SKM-1 (cell line): ENCODE measurements at regions not wholly inside any gene's neighbourhood (a gene's known extent, or its start where the extent isn't known, plus 50 kb on each side); places are given as distances from the start of the nearest gene placed in this dataset.

Experiments used
- DNase-seq: peaks from one replicate; lab custom pipeline; 2025; ENCODE audit not compliant: unreplicated experiment; lab: John Stamatoyannopoulos, UW

DNA sequence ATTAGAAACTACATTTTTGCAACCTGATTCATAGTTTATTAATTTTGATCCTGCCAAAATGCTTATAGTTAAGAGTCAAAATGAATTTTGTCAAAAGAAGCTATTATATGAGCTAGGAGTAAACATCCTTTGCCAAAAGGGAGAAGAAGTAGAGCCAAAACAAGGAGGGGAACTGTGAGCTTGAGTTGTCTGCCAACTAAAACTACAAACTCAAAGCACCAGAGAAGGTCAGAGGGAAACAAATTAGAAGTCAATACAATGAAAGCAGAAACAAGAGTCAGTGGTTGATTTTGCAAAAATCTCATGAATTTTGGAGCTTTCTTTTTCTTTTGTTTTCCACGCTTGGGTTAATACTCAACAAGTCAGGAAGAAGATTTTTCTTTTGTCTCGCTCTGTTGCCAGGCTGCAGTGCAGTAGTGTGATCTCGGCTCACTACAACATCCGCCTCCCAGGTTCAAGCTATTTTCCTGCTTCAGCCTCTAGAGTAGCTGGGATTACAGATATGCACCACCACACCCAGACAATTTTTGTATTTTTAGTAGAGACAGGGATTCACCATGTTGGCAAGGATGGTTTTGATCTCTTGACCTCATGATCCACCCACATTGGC is 508.5 kb downstream of the RIT2 start:
- no peak for DNase-seq

DNA sequence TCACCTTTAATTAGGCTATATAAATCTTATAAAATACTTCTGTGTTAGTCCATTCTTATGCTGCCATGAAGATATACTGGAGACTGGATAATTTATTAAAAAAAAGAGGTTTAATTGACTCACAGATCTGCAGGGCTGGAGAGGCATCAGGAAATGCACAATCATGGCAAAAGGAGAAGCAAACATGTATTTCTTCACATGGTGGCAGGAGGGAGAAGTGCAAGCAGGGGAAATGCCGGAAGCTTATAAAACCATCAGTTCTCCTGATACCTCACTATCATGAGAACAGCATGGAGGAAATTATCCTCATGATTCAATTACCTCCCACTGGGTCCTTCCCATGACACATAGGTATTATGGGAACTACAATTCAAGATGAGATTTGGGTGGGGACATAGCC is 504.4 kb downstream of the RIT2 start:
- DNase-seq = no peak

DNA sequence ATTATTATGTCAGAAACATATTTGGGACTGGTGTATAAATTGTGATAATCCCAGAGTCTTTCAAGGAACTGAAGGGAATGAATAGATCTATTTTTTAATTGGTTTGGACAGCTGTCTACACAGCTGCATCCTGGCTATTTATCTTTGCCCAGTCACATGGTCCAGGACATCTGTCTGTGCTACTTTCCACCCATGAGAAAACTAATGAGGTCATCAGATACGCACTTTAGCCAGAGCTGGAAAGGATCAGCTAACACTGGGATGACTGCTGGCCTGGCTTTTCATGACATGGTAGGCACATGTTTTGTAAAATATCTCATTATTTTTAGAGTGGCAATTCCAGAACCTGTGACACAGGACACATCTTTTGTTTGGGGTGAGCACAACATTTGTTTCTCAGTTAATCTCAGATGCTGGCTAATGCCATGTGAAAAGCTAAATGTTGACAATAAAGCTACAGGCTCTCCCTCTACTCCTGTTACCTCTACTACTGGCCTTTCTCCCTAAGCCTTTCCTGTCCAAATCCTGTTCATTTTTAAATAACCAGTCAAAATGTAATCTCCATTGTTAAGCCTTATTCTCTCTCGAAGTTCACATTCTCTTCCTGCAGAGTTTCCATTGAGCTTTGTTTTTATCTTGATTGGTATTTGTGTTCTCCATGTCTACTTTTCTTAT is 500.7 kb downstream of the RIT2 start:
- no peak for DNase-seq

DNA sequence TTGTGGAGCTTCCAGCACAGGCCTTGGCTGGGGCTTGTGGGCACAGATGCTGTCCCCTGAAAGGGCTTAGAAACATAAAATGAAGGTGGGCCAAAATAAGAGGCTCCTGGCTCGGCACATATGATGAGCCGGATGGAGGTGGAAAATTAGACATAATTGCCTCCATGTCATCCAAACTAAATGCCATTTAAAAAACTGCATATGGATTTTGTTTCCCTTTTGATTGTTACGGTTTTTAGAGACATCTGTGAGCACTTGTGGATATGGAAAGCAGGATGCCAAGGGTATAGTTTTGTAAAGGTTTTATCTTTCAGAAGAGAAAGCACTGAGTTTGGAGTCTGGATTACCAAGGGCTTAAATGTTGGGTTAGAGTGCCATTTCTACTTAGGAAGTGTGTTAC is 498.3 kb downstream of the RIT2 start:
- DNase-seq = no peak

DNA sequence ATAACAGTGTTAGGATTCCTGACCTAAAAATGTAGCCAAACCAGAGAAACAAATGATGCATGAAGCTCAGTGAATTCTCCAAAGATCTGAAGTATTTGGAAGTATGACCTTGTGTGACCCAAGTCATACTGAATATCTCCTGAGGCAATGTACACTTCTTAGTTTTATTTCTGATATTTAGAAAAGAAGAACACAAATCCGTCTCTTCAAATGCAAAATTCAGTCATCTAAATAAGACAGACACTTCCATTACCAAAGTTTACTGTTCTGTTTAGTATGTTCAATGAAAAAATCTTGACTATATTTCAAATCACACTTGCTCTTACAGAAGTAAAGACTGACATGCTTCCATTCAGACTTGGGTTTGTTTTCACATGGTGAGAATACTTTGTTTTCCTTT is 495.7 kb downstream of the RIT2 start:
- no peak for DNase-seq

DNA sequence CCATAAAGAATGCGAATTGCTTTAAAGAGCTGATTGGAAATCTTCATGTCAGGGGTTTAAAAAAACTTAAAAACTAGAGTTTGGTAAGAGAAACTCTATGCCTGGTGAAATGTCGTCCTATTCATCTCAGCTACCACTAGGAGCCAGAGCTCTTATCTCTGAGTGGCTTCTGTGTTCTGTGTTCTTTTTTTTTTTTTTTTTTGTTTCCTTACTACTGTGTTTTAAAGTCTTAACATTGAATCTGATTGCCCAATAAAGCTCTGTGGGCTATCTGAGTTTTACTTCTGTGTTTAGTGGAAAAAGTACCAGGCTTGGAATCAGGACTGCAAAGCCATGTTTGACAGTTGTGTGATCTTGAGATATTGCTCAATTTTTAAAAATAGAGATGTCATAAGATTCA is 494.8 kb downstream of the RIT2 start:
- DNase-seq = no peak

DNA sequence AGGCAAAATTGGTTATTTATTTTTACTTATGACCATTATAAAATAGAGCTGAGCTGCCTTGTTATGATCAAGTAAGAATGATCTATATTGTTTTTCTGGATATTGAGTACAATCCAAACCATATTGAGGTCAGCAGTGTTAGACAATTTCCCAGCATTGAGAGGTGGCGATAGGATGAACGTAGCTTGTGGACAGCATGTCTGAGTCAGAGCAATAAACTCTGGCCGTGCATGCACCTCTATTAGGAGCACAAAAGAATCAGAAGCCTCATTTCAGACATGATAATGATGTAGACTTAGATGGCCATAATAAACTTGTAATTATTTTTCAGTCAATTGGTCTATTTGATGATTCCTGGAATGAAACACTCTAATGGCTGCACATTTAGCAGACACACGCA is 491.6 kb downstream of the RIT2 start:
- DNase-seq = no peak

DNA sequence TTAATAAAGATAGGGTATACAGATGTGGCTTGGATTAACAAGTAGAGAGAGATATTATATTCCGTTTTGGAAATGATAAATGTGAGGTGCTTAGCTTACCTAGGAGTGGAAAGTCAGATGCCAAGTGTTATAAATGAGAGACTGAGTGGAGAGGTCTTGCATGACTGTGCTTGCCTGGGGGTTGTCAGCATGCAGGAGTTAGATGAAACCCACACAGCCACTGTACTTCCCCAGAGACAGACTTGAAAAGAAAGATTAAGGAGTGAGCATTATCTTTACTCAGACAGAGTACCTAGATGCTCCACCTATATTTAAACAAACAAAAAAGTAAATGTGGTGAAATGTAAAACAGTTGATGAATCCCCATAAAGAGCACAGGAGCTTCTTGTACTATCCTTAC is 482.7 kb downstream of the RIT2 start:
- no peak for DNase-seq

DNA sequence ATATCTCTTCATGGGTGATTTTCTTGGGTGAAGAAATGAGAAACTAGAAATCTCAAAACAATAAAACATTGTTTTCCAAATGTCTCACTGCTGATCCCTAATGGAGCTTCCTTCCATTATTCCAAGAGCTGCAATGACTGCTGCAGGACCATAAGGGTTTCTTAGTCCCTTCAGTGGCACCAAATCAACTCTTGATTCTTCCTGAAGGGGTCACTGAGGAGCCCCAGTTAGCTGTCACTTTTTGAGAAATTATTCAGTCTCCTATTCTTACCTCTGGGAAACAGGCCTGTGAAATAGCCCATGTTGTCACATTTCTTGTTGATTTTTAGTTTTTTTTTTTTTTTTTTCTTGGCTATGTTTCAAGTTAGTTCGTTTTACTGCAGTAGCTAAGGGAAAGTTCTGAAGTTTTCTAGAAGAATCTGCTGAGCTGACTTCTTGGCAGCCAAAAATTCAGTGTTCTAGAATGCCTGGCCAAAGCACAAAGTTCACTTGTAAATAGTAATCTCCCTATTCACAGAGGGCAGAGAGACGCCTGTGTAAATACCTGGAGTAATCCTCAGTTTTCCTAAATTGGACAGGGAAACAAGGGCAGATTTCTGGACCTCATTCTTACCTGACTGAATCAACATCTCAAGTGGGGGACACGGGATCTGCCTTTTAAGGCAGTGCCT is 480.0 kb downstream of the RIT2 start:
- no peak for DNase-seq

DNA sequence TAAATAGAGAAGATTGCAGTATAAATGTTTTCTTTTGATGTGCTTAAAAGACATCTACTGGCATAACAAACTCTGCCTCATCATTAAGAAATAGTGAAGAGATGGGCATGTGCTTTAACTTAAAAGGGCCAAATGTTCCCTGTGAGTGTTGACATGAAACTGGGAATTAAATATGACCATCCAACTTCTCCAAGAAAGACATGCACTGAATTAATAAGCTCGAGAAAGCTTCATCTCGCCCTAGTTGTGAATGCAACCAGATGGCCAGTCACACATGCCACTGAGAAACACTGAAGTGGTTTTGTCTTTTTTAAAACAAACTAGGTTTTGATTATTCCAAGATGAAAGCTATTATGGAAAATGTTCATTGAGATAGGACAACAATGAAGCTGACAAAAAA is 479.2 kb downstream of the RIT2 start:
- no peak for DNase-seq

DNA sequence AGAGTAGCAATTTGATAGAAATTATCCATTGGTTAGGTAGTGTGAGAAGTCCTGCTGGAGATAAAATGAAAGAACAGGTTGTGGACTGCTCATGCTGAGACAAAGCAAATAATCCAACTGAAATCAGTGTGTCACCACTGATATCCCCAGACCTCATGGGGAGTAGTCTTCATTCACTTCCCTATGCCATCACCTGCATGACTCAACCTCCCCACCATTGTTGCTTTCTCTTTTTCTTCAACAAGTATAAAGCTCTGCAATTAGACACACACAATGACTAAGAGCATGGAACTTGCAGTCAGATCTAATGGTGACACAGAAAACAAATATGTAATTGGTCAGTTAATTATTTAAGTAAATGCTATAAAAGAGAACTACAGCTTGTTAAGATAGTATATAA is 475.3 kb downstream of the RIT2 start:
- DNase-seq = no peak

DNA sequence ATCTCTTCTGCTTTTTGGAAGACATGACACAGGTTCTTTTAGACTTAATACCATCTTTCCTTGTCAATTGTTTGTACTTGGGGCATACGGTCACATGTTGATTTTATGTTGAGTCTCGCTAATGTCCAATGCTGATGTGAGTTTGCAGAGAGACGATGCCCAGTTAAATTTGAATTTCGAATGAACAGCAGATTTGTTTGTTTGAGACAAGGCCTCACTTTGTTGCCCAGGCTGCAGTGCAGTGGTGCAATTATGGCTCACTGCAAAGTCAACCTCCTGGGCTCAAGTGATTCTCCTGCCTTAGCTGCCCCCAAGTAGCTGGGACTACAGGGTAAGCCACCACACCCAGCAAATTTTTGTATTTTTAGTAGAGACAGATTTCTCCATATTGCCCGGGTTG is 473.5 kb downstream of the RIT2 start:
- DNase-seq = no peak

DNA sequence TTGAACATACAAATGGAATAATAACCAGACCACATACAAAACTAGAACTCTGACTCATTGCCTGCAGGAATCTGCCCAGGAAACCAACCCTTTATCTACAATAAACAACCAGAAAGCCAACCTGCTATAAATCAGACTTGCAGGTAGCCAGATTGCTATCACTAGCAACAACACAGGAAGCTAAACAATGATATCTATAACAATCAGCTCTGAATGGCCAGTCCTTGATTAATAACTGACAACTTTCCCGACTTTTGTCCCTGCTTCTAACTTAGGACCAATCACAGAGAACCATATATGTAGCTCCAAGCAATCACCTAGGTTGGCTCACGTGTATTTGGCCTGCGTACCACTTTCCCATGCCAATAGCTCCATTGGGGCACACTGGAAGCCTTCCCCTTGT is 470.8 kb downstream of the RIT2 start:
- DNase-seq = no peak

DNA sequence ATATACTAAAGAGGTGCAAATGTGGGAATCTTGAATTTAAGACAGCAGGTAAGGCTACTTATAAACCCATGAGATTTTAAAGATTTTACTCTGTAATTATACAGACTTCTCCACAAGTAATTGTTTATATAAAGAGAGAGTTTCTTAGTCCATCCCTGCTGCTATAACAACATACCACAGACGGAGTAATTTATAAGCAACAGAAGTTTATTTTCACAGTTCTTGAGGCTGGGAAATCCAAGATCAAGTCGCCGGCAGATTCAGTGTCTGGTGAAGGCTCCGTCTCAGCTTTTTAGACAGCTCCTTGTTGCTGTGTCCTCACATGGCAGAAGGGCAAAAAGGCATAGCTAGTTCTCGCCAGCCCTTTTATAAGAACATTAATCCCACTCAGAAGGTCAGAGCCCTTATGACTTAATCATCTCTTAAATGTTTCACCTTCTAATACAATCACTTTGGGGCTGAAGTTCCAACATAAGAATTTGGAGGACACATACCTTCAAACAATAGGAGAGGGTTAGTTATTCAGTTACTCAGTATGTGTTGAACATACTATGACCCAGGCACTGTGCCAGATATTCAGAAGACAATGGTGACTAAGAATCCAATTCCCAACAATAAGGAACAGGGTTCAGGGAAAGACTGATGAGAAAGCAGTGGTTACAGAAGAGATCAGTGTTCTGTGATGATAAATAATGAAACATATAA is 466.0 kb downstream of the RIT2 start:
- no peak for DNase-seq

DNA sequence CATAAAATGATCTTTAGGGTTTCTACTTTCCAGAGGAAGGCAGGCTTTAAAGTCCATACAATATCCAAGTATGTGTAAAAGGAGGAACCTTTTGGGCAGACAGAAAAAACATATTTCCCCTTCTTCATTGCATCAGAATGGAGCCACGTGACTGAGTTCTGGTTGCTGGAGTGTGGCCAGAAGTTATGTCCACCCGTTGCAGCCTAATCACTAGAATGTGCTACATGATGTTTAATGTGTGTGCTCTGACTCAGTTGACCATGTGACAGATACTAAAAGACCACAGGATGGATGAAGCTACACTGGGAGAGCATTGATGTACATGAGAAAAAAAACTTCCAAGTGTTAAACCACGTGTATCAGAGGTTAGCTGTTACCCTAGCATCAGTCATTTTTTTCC is 460.9 kb downstream of the RIT2 start:
- peak; percentile 56 for DNase-seq

DNA sequence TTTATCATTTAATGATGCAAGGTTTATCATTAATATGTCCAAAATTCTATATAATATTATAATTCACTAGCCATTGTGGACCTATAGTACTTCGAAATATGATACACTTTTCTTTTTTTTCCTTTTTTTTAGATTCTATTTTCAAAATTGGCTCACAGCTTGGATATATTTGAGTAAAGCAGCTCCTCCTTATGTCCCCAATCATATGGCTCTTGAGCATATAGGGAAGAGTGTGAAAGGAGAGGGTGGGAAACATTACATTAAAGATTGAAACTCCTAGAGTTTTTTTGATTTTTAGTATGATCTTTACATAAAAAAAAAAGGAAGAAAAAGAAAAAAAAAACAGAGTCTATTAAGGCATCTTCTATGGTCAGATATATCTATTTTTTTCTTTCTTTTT is 457.9 kb downstream of the RIT2 start:
- no peak for DNase-seq

DNA sequence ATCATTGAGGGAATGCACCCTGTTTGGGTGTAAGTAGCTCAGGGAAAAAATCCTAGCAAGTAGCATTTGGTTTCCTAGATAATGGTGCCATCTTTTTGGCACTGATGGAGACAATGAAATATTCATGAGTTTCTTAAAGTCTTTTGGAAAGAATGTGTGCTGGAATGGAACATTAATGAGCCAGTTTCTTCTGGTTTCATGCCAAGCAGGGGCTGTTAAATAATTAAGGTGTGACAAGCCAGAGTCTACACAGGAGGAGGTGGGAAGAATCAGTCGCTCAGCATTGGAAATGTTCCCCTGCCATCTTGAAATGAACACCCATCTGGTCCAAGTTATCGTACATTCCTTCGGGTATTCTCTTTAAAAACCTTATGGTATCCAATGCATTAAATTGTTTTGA is 457.3 kb downstream of the RIT2 start:
- DNase-seq = no peak

DNA sequence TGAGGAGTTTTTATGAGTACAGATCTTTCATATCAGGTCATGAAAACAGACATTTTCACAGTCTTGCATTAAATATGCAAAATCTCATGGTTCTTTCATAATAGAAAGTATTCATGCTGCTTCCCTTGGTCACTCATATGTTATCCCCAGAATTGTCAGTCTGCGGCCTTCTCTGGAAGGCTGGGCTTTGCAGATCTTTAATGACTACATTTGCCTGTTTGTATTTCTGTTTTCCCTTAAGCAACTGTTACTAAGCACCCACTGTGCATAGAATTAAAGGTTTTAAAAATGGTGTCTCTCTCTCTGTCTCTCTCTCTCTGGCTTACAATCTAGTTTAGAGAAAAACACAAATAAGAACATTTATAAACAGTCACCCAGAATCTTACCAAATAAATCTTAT is 456.3 kb downstream of the RIT2 start:
- DNase-seq = no peak

DNA sequence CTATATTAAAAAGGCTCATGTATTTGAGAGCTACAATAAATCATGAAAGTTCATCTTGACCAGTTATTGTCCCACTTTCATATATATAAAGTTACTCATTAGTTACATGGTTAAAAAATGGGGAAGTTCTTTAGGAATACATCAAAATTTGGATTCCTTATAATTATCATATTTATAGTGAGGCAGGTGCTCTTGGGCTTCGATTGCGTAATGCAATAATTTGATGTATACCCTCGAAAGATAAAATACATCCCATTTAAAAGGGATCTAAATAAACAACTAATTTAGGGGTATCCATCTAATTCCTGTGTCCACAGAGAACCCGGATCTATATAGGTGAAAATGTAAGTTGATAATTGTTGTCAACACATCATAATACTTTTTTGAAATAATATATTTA is 444.6 kb downstream of the RIT2 start:
- no peak for DNase-seq

DNA sequence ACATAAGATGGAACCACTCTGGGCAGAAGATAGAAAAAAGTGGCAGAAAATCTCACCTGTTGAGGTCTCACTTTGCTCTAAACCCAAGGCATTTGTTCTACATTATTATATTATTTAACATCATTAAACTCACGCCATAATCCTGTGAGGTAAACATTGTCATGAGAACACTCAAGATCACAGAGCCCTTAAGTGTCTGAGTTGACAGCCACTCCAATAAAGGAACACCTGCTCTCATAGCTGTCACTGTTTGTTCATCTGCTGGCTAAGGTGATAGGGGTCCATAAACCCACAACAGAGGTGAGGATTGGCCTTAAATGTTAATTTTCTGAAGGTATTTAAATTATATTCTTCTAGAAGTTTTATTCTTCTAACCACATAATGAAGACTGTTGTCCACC is 439.7 kb downstream of the RIT2 start:
- no peak for DNase-seq

DNA sequence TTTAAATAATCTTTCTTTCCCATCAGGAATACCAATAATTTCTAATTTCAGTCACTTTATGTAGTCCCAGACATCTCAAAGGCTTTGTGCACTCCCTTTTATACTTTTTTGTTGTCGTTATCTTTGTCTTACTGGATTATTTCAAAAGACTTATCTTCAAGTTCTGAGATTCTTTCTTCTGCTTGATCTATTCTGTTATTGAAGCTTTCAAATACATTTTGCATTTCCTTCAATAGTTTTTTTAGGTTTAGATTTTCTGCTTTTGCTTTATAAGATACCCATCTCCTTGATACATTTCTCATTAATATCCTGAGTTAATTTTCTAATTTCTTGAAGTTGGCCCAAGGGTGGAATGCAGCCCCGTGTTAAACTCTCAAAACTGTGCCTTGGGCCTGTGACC is 432.4 kb downstream of the RIT2 start:
- DNase-seq = no peak

DNA sequence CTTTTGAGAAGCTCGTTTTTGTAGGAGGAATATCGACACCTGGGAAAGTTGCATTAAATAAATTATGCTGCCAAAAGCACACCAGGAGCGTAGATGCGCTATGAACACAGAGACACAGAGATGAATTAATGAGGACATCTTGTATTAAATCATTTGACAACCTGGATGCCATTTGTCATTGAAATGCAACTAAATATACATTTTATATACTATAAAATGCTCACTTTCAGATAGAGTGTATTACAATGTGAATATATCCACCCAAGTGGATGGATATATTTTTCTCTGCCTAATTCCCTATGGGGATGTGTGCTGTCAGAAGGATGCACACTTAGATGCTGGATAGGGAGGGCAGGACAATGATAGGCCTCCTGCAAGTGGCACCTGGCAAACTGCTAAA is 426.2 kb downstream of the RIT2 start:
- DNase-seq = no peak
